ENCODE measurements at regions not wholly inside any gene's neighbourhood (a gene's known extent, or its start where the extent isn't known, plus 50 kb on each side); places are given as distances from the start of the nearest gene placed in this dataset.

- H3K27ac ChIP-seq: peak overlapping the region; percentile 62
- intact Hi-C loops (cut with DNase I; ENCODE audit: low total_unique reads): no loop called here
- H3K4me1 ChIP-seq: peaks cover 0 to 12% of the 10 kb centered on the region in 2 donors
- no peaks in the 10 kb centered on the region for H3K9me3 ChIP-seq
- no peak overlapping the region for H3K4me3 ChIP-seq
- H3K36me3 ChIP-seq: no peaks in the 10 kb centered on the region
- DNase-seq: no peak
- TF ChIP-seq POLR2A (IDR thresholded peaks at IDR 0.05): no peak
- no peak for TF ChIP-seq CTCF (IDR thresholded peaks at IDR 0.05)
- no peaks in the 10 kb centered on the region for H3K27me3 ChIP-seq
Measured at GRCh38 chr7:116439005-116439404, 60.5 kb upstream of the CAV2 start.

GRCh38 chr7:116439841-116440549, 59.5 kb upstream of the CAV2 start:
- peaks cover 0 to 12% of the 10 kb centered on the region in 2 donors for H3K4me1 ChIP-seq

GRCh38 chr7:116441534-116441933, 58.0 kb upstream of the CAV2 start:
- peaks cover 0 to 12% of the 10 kb centered on the region in 2 donors for H3K4me1 ChIP-seq
- intact Hi-C loops (cut with DNase I; ENCODE audit: low total_unique reads): no loop called here

More at GRCh38 chr7:116439841-116440549, 59.5 kb upstream of the CAV2 start:
- peak overlapping the region; percentile 62 for H3K27ac ChIP-seq
- H3K36me3 ChIP-seq: no peaks in the 10 kb centered on the region
- no peaks in the 10 kb centered on the region for H3K27me3 ChIP-seq
- intact Hi-C loops (cut with DNase I; ENCODE audit: low total_unique reads): no loop called here
- no peak overlapping the region for H3K4me3 ChIP-seq
- TF ChIP-seq POLR2A (IDR thresholded peaks at IDR 0.05) (no peak), CTCF (IDR thresholded peaks at IDR 0.05) (no peak)
- DNase-seq: no peak
- H3K9me3 ChIP-seq: no peaks in the 10 kb centered on the region

GRCh38 chr7:116443101-116443523, 56.4 kb upstream of the CAV2 start:
- no peak overlapping the region for H3K4me3 ChIP-seq
- H3K4me1 ChIP-seq: peaks cover 0 to 12% of the 10 kb centered on the region in 2 donors
- H3K9me3 ChIP-seq: no peaks in the 10 kb centered on the region
- no peaks in the 10 kb centered on the region for H3K36me3 ChIP-seq
- H3K27me3 ChIP-seq: no peaks in the 10 kb centered on the region
- TF ChIP-seq CTCF (IDR thresholded peaks at IDR 0.05) (no peak), POLR2A (IDR thresholded peaks at IDR 0.05) (no peak)
- no peak for DNase-seq
- intact Hi-C loops (cut with DNase I; ENCODE audit: low total_unique reads): no loop called here
- H3K27ac ChIP-seq: peak overlapping the region; percentile 16 to 62

More at GRCh38 chr7:116441534-116441933, 58.0 kb upstream of the CAV2 start:
- Histone ChIP-seq H3K36me3 (no peaks in the 10 kb centered on the region), H3K27ac (peak overlapping the region; percentile 62), H3K27me3 (no peaks in the 10 kb centered on the region), H3K9me3 (no peaks in the 10 kb centered on the region), H3K4me3 (no peak overlapping the region)
- TF ChIP-seq POLR2A (IDR thresholded peaks at IDR 0.05) (no peak), CTCF (IDR thresholded peaks at IDR 0.05) (no peak)
- no peak for DNase-seq

- H3K4me1 ChIP-seq: peaks cover 0 to 12% of the 10 kb centered on the region in 2 donors
- no peak for DNase-seq
- no peak for TF ChIP-seq POLR2A (IDR thresholded peaks at IDR 0.05)
- no peak for TF ChIP-seq CTCF (IDR thresholded peaks at IDR 0.05)
- no peaks in the 10 kb centered on the region for H3K36me3 ChIP-seq
- intact Hi-C loops (cut with DNase I; ENCODE audit: low total_unique reads): no loop called here
- peak overlapping the region; percentile 16 to 62 for H3K27ac ChIP-seq
- H3K27me3 ChIP-seq: no peaks in the 10 kb centered on the region
- no peak overlapping the region for H3K4me3 ChIP-seq
- H3K9me3 ChIP-seq: no peaks in the 10 kb centered on the region
Measured at GRCh38 chr7:116443646-116444045, 55.9 kb upstream of the CAV2 start.

Measured in uterus (tissue), 3 donors.